ENCODE measurements at regions not wholly inside any gene's neighbourhood (a gene's known extent, or its start where the extent isn't known, plus 50 kb on each side); places are given as distances from the start of the nearest gene placed in this dataset.

DNA sequence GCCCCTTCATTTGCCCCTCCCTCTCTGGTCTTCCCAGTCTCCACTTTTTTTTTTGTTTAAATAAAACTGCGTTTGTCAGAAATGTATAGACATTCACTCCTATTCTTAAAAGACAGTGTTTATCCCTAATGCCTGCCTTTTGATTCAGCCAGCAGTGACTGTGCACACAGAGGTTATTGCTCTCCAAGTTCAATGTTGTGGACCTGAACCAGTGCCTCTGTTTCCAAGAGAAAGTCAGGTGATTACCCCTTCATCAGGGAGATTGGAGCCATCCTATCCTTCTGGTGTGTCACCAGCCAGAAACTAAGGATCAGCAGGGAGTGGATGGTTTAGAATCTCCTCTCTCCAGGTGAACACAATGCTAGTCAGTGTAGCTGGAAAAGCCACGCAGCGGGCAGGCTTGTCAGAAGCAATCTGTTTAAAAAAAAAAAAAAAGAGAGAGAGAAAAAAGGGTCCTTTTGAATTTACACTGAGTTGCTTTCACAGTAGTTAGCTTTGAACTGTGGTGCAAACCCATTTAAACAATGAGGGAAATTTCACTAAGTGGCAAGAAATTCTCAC, 167.5 kb upstream of the DMRT1 start:
- in situ Hi-C loops (cut with MboI; ENCODE audit: low sequenced_read_pairs) = no loop called here
- peak; percentile 33 for ATAC-seq (ENCODE audit: low read depth)

More for the DNA sequence above, 167.5 kb upstream of the DMRT1 start:
- H2BK5ac ChIP-seq (ENCODE audit: low read depth, low read length, poor library complexity, severe bottlenecking) = no peak overlapping the region
- H2AK9ac ChIP-seq (replicated peaks; ENCODE audit: low read depth, low read length, poor library complexity) = no peak overlapping the region
- ChIA-PET CTCF (interaction anchor here (1.2 kb wide), 1 partner anchor 16 kb away, joined by 4 read pairs; no protein-coding TSS in a partner anchor), POLR2A (ENCODE audit: unreplicated experiment) (no interaction called here)
- dilution Hi-C loops (cut with HindIII; ENCODE audit: low sequenced_read_pairs, unreplicated experiment) = no loop called here
- peak overlapping the region; percentile 36; the same call in 1 of the 2 replicates for H3K18ac ChIP-seq (ENCODE audit: low read depth, low read length)
- no TSS peak for BruUV-seq (replicated peaks)
- 0 out of 2 replicates have a peak overlapping the region, but pooled peaks have one; percentile 5 for H3K23ac ChIP-seq (ENCODE audit: low read depth, low read length)
- WGBS, 2 experiments (ENCODE audit: extremely low coverage in 2 of 2, insufficient read length in 1 of 2) = 90% methylated on average over 2 of the region's 3 CpGs; no CpG with 5 or more reads in 1 of the 2 experiments
- H3K27me3 ChIP-seq (ENCODE audit: control insufficient read depth, insufficient read depth, low read length) = no peaks in the 10 kb centered on the region
- intact Hi-C loops (cut with micrococcal nuclease) = no loop called here
- H3K9me3 ChIP-seq (ENCODE audit: control insufficient read depth, insufficient read depth, low read length) = no peaks in the 10 kb centered on the region
- peak overlapping the region in 1 of 2 experiments; percentile 36; a peak in 2 of 4 replicates for H4K8ac ChIP-seq (ENCODE audit: low read depth in 2 of 2, low read length in 2 of 2)
- no peak overlapping the region for H3K4me3 ChIP-seq (ENCODE audit: insufficient read depth, low read depth, low read length)
- H3K4ac ChIP-seq (ENCODE audit: low read depth, low read length) = peak overlapping the region; percentile 54; the same call in 1 of the 2 replicates
- peak overlapping the region; percentile 33; the same call in 1 of the 2 replicates for H4K5ac ChIP-seq (ENCODE audit: low read depth, low read length)
- peak overlapping the region; percentile 76 for H2AFZ ChIP-seq (replicated peaks; ENCODE audit: low read length, poor library complexity)
- H3K27ac ChIP-seq (ENCODE audit: insufficient read depth, low read length) = no peak overlapping the region
- TF ChIP-seq CEBPB (IDR thresholded peaks at IDR 0.05; ENCODE audit: low read depth, low read length) (no peak), RCOR1 (IDR thresholded peaks at IDR 0.05; ENCODE audit: insufficient replicate concordance, low read length) (no peak), MAZ (IDR thresholded peaks at IDR 0.05; ENCODE audit: borderline replicate concordance, low read depth, low read length) (no peak), RFX5 (IDR thresholded peaks at IDR 0.05; ENCODE audit: low read depth, low read length) (no peak), ELK1 (IDR thresholded peaks at IDR 0.05; ENCODE audit: borderline replicate concordance, low read depth, low read length) (no peak), RAD21 (IDR thresholded peaks at IDR 0.05; ENCODE audit: low read length) (no peak), FOS (IDR thresholded peaks at IDR 0.05; ENCODE audit: low read depth, low read length) (no peak), SMC3 (IDR thresholded peaks at IDR 0.05; ENCODE audit: low read depth, low read length) (no peak), POLR2A (IDR thresholded peaks at IDR 0.05; ENCODE audit: low read depth, low read length) (no peak), MXI1 (IDR thresholded peaks at IDR 0.05; ENCODE audit: borderline replicate concordance, low read depth, low read length) (no peak), CHD1 (IDR thresholded peaks at IDR 0.05; ENCODE audit: low read depth, low read length) (no peak)
- DNase-seq = no peak
- 0 out of 2 replicates have a peak overlapping the region, but pooled peaks have one; percentile 50 for H2BK20ac ChIP-seq (ENCODE audit: low read depth, low read length)
- peak overlapping the region; percentile 47; the same call in 1 of the 2 replicates for H2BK120ac ChIP-seq (ENCODE audit: low read depth, low read length)
- no peak overlapping the region for H3K4me2 ChIP-seq (ENCODE audit: low read depth, low read length)
- no peak overlapping the region for H3K9ac ChIP-seq (ENCODE audit: low read depth, low read length)
- peak overlapping the region; percentile 25; the same call in 1 of the 2 replicates for H3K14ac ChIP-seq (replicated peaks; ENCODE audit: low read depth, low read length)
- H3K9me1 ChIP-seq (ENCODE audit: insufficient read depth, low read length) = 0 out of 2 replicates have a peak, but pooled peaks cover 2% of the 10 kb centered on the region
- no peaks in the 10 kb centered on the region for H3K79me1 ChIP-seq (ENCODE audit: low read depth in 1 of 2, low read length in 2 of 2)
- H2AK5ac ChIP-seq (ENCODE audit: low read depth, low read length) = peak overlapping the region; percentile 15; the same call in 1 of the 2 replicates
- no peaks in the 10 kb centered on the region for H3K36me3 ChIP-seq (ENCODE audit: control insufficient read depth, insufficient read depth, low read length)
- no peaks in the 10 kb centered on the region for H4K20me1 ChIP-seq (ENCODE audit: insufficient read depth, low read length)
- peak overlapping the region; percentile 6; the same call in 1 of the 2 replicates for H4K91ac ChIP-seq (ENCODE audit: insufficient read depth, low read depth, low read length)
- H3K56ac ChIP-seq (ENCODE audit: extremely low read depth, insufficient read depth, low read length) = no peak overlapping the region
- peaks cover 11% of the 10 kb centered on the region for H3K4me1 ChIP-seq (ENCODE audit: control insufficient read depth, insufficient read depth, low read length)
- H2BK15ac ChIP-seq (ENCODE audit: low read depth, low read length) = 0 out of 3 replicates have a peak overlapping the region, but pooled peaks have one; percentile 28

All from IMR-90 (cell line).